DMS114 treated with DMSO at 0.1 percent for 48 hours (cell line): ENCODE measurements at regions not wholly inside any gene's neighbourhood (a gene's known extent, or its start where the extent isn't known, plus 50 kb on each side); places are given as distances from the start of the nearest gene placed in this dataset.
"Not testable (repeated sequence)": the region's sequence is repeated elsewhere in the genome, so short reads cannot be mapped to it uniquely, and the experiment has no call there.

Experiments
- DNase-seq: peaks from one replicate; lab custom pipeline; 2025; ENCODE audit not compliant: unreplicated experiment; lab: John Stamatoyannopoulos, UW

- DNase-seq: no peak
These were observed 370.3 kb downstream of the BCL11B start for GRCh38 chr14:98901511-98902205.

DNA sequence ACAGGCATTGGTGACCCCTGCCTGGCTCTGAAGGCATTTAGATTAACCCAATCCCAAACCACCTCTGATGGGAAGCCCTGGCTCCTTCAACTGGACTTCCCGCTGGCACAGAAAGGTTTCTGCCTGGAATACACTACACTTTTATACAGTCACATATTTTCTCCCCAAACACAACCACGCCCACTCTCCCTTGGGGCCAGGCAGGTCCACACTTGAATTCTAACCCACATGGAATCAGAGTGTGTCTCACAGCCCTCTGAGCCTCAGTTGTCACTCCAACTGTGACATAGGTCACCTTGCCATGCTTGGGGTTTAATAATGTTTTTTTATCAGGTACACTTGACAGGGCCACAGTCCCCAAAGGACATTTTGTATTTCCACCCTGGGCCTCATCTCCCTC, 368.6 kb downstream of the BCL11B start:
- DNase-seq: no peak

- DNase-seq: no peak
These were observed 367.3 kb downstream of the BCL11B start for GRCh38 chr14:98904677-98905076.

GRCh38 chr14:98906123-98906995, 365.6 kb downstream of the BCL11B start:
- no peak for DNase-seq

DNA sequence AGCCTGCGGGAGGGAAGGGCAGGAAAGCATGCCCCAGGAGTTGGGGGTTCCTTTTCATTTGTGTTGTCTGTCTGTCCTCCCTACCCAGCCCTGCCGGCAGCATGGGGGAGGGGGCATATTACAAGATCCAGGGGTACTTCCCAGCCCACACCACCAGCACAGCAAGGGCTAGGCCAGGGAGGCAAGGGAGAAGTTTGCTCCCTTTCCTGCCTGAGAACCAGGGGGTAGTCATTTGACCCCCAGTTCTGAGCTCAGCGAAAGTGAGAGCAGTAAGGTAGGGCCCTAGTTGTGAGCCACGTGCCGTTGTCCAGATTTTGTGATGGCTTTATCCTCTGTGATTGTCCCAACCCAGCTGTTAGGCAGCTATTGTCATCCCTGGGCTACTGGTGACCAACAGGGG, 364.7 kb downstream of the BCL11B start:
- no peak for DNase-seq

- DNase-seq: no peak
These were observed 363.9 kb downstream of the BCL11B start for GRCh38 chr14:98908050-98908449.

DNA sequence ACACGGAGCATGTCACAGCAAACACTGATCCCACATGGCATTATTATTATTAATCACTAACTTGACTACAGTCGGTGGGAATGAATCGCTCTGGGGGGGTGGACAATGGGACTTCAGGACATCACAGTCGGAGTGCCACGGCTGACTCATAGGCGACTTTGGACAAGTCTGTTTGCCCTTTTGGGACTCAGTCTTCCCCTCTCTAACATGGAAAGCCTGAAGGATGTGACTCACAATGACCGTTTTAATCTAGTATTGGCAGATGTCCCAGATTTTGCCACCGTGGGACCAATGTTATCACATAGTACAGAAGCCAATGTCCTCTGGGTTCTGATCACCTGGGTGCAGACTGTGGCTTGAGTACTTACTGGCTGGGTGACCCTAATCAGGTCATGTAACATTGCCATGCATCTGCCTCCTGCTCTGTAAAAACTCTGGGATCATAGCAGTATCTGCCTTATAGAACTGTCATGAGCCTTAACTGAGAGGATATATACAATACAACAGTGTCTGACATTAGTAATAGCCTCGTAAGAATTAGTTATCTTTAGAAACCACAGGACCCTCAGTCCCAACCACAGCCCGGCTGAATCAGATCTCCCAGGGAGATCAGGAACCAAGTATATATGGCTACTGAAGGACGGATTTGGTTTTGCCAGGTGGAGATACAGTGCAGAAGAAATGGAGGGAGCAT, 362.6 kb downstream of the BCL11B start:
- no peak for DNase-seq

DNA sequence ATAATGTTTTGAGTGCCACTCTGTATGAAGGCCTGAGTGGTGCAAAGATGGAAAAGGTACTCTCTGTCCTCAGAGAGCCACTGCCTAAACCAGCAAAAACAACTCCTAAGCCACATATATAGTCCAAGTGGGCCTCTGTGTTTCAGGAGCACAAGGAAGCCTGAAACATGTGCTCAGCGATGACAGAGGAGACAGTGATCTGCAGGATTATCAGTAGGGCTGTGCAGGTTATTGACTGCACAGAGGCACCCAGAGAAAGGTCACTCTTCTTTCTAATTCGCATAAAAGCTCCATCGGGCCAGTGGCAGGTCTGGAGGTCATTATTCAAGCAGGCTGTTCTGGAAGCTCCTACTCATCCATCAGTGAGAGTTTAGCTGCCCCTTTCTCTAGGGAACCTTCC, 361.9 kb downstream of the BCL11B start:
- DNase-seq: no peak

DNA sequence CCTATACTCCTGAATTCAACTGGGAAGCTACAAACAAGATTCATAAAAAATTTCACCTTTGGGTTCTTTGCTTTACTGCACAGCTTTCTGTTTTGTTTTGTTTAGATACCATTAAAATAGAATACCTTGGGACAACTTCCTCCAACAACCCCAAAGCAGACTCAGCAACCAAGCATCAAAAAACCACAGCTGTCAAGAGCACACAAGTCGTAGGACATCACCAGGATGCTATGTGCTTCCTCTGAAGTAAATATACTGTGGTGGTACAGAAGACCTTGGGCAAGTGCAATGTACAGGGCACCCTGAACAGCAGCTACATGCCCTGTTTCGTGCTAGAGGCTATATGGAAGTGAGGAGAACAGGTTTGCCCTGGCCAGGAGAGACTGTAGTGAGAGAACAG, 359.3 kb downstream of the BCL11B start:
- DNase-seq: no peak

DNA sequence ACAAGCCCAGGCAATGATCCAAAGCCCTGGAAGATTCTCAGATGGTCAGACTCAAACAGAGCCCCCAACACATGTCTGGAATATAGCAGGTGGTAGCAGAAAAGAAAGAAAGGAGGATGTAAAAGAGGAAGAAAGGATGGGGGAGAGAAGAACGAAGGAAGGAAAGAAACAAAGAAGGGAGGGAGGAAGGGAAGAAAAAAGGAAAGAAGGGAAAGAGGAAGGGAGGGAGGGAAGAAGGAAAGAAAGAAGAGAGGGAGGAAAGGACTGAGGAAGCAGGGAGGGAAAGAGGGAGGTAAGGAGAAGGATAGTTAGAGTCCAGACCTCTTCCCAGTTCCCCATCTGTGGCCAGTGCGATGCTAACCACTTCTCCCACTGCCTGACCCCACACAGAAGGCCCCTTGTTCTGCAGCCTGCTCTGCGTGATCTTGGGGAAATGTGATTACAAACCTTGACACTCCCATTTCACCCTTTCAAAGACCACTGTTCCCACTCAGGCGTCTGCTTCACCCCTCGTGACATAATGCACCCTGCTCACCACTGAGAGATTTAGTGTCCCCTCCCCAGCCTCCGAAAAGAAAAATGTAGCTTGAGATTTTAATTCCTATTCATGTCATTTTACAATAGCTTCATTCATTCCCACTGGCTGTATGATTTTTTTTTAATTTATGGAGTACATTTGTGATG, 357.9 kb downstream of the BCL11B start:
- no peak for DNase-seq

GRCh38 chr14:98914942-98915341, 357.1 kb downstream of the BCL11B start:
- DNase-seq: no peak

DNA sequence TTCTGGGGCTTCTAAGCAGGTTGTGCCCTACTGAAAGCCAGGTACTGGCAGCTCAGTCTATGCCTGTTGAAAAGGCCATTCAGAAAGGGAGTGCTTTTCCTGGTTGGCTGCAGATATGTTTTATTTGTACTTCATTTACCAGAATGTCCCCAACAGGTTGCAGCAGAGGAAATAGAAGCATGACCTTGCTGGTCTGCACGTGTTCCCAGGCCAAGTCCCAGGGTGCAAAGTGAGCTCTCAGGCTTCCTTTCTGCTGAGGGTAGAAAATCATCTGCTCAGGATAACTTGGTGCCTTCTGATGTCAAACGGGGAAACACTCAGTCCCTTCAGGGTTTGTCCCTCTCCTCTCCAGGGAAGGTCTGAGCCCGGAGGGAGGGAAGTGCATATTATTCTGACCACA, 356.4 kb downstream of the BCL11B start:
- no peak for DNase-seq

- no peak for DNase-seq
These were observed 356.0 kb downstream of the BCL11B start for GRCh38 chr14:98916036-98916435.

- DNase-seq: no peak
These were observed 355.5 kb downstream of the BCL11B start for GRCh38 chr14:98916476-98916875.

DNA sequence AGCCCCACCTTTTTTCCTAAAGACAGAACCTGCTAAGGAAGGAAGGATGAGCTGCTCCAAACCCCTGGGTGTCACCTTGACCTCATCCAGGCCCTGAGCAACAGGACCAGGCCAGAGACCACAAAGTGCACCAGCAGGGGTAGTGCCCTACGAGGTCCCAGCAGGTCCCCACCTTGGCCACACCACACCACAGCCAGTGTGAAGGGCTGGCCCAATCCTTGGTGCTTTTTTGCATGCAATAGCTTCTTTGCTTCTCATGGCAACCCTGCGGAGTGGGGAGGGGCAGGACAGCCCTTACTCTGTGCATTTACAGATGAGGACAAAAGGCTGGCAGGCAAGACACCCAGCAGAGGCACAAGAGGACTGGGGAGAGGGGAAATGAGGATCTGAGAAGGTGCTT, 352.6 kb downstream of the BCL11B start:
- no peak for DNase-seq

- not testable (repeated sequence) for DNase-seq
These were observed 350.7 kb downstream of the BCL11B start for GRCh38 chr14:98921306-98921705.

- no peak for DNase-seq
These were observed 348.4 kb downstream of the BCL11B start for GRCh38 chr14:98923596-98923995.

DNA sequence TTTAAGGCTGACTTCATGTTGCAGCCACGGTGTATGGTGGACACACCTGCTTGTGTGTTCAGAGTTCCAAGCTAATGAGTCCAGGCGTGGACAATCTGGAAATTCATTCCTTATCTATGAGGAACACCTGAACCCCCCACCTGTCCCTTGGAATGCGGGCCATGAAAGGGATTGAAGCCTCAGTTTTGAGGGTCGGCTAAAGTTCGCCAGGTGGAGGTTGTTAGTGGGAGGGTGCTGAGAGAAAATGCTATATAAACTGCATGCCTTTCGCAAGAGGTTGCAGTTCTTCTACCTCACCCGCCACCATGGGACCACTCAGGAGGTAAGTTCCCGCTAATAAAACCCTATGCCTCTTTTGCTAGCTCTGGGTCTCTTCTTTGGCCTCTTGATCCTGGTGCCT, 348.0 kb downstream of the BCL11B start:
- DNase-seq: no peak

DNA sequence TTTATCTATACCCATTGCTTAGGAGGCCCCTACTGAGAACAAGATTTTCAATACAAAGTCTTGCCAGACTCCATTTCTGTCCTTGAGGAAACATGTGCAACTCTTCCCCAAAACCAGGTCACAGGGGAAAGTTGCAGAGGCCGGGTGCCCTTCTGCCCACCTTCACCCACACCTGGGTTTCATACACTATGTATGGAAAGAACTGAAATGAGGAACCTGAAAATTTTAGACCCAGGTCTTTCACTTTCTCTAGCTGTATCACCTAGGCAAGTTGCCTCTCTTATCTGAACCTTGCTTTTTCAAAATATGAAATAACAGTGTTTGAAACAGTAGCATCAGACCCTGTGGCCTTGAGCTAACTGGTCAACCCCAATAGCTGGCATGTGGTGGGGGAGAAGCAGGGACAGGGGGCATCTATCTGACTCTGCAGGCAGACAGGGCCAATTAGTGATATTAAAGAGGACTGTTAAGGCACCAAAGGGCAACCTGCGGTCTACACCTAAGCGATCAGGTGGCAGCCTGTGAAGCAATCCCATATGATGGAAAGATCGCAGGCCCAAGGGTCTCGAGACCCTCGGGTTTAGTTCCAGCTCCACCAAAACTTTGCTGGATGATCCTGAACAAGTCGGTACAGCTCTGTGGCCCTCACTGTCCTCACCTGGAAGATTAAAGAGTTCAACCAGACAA, 346.5 kb downstream of the BCL11B start:
- DNase-seq: no peak

DNA sequence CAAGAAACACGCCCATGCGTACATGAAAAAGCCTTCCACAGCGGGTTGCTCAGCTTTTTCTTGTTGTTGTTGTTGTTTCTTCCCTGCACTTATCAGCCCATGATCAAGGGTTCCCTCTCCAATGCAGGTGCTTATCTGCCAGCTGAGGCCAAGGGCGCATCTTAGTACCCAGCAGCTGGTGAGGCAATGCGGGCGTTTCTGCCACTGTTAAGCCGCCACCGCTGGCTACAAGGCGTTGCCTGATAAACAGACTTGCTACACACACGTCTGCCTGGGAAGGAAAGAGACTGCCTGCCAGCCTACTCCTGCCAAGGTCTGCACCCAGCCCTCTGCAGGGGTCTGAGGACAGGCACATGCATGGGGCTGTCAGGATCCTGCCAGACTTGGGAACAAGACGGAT, 345.9 kb downstream of the BCL11B start:
- no peak for DNase-seq

DNA sequence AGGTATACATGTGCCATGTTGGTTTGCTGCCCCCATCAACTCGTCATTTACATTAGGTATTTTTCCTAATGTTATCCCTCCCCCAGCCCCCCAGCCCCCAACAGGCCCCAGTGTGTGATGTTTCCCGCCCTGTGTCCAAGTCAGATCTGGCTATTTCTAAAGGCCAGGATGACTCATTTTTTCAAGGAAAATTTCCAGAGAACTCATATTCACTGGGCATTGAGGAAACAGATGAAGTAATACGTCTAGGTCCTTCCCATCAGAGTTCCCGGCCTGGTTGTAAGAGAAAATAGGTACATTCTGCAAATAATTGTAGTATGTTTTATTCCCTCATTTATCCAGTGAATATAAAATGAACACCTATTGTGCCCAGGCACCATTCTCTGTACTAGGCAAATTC, 345.2 kb downstream of the BCL11B start:
- no peak for DNase-seq
